ENCODE measurements at regions not wholly inside any gene's neighbourhood (a gene's known extent, or its start where the extent isn't known, plus 50 kb on each side); places are given as distances from the start of the nearest gene placed in this dataset.

DNA sequence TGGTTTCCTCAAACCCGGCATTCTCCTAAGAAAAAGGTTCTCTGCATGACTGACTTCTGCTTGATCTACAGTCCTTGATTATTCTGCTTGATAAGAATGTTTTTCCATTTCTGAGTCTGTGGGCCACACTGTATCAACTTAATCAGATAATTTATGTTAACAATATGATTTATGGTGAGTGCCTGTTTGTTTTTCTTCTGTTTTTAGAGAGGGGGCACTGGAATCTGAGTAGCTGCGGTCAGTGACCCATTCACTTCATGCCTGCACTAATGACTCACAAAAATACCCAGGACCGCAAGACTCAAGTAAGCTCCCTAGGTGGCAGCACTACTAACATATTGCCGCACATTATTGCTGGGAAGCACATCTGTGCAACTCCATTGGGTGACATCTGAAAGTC lies 542.3 kb upstream of the ATXN8OS start:
- intact Hi-C loops (cut with micrococcal nuclease) = no loop called here
- no peaks in the 10 kb centered on the region for H3K4me1 Mint-ChIP-seq (ENCODE audit: low read depth)
- no peak for DNase-seq (ENCODE audit: low spot score)
- H3K4me3 Mint-ChIP-seq = no peak overlapping the region
- no peaks in the 10 kb centered on the region for H3K9me3 Mint-ChIP-seq
- no peak overlapping the region for H3K27ac Mint-ChIP-seq
- H3K36me3 Mint-ChIP-seq (ENCODE audit: low read depth) = no peaks in the 10 kb centered on the region
- H3K27me3 Mint-ChIP-seq (ENCODE audit: insufficient read depth) = no peaks in the 10 kb centered on the region

DNA sequence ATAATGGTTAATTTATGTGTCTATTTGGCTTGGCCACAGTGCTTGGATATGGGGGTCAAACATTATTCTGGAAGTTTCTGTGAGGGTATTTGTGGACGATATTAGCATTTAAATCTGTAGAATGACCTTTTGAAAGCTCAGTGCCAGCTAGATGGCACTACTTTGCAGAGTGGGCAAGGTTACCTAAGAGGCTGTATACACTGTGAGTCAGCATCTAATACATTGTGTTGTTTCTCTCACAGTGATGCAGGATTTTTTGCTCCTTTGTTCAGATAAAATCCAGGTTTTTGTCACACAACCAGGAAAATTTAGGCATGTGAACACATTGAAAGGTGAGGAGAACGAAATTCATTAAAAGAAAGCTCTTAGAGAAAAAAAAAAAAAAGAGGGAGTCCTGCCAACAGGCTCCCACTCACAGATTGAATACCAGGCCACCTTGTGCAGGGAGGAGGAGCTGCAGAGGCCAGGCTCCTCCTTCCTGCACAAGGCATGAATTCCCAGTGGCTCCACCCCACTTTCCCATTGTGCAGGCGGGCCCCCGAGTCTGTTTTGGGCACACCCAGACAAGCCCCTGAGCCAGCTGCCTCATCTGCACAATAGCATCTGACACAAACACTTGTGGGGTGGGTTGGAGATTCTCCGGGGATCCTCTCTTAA lies 551.0 kb upstream of the ATXN8OS start:
- H3K4me3 Mint-ChIP-seq = no peak overlapping the region
- no peak overlapping the region for H3K27ac Mint-ChIP-seq
- H3K9me3 Mint-ChIP-seq = no peaks in the 10 kb centered on the region
- intact Hi-C loops (cut with micrococcal nuclease) = no loop called here
- DNase-seq (ENCODE audit: low spot score) = no peak
- no peaks in the 10 kb centered on the region for H3K36me3 Mint-ChIP-seq (ENCODE audit: low read depth)
- no peaks in the 10 kb centered on the region for H3K4me1 Mint-ChIP-seq (ENCODE audit: low read depth)
- no peaks in the 10 kb centered on the region for H3K27me3 Mint-ChIP-seq (ENCODE audit: insufficient read depth)

DNA sequence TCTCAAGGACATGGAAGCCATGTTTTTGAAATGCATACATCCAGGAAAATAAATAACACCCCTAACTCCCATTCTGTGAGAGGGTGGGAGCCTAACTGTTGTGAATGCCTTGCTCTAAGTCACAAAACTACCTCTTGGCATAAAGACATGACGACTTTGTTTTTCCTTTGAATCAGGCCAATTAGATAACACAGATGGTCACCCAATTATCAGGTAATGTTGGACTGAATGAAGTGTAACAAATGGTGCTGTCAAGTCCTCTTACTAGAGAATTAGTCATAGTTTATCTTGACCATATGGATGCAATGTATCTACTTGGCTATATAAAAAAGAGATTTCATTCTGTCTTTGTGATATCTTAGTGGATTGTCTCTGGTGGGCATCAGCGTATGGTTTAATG lies 553.6 kb upstream of the ATXN8OS start:
- DNase-seq (ENCODE audit: low spot score) = no peak
- Mint-ChIP-seq H3K9me3 (no peaks in the 10 kb centered on the region), H3K4me1 (ENCODE audit: low read depth) (no peaks in the 10 kb centered on the region), H3K27ac (no peak overlapping the region), H3K27me3 (ENCODE audit: insufficient read depth) (no peaks in the 10 kb centered on the region), H3K4me3 (no peak overlapping the region), H3K36me3 (ENCODE audit: low read depth) (no peaks in the 10 kb centered on the region)
- intact Hi-C loops (cut with micrococcal nuclease) = no loop called here

DNA sequence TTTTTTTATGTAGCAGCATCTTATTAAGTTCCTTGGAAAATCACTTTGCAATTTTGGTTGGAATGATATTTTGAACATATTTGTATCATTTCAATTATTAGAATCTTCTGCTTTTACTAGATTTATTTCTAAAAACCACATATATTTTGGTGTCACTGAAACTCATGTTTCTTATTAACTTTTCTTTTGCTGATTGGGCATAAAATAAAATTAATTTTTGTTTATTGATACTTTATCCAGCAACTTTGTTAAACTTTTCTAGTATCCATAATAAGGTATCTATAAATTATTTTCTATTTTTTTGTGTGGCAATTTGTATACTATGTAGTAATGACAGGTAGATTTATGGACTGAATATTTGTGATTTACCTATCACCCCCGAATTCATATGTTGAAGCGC lies 556.4 kb upstream of the ATXN8OS start:
- no peak for DNase-seq (ENCODE audit: low spot score)
- Mint-ChIP-seq H3K4me1 (ENCODE audit: low read depth) (no peaks in the 10 kb centered on the region), H3K36me3 (ENCODE audit: low read depth) (no peaks in the 10 kb centered on the region), H3K4me3 (no peak overlapping the region), H3K9me3 (no peaks in the 10 kb centered on the region), H3K27me3 (ENCODE audit: insufficient read depth) (no peaks in the 10 kb centered on the region), H3K27ac (no peak overlapping the region)
- intact Hi-C loops (cut with micrococcal nuclease) = no loop called here

DNA sequence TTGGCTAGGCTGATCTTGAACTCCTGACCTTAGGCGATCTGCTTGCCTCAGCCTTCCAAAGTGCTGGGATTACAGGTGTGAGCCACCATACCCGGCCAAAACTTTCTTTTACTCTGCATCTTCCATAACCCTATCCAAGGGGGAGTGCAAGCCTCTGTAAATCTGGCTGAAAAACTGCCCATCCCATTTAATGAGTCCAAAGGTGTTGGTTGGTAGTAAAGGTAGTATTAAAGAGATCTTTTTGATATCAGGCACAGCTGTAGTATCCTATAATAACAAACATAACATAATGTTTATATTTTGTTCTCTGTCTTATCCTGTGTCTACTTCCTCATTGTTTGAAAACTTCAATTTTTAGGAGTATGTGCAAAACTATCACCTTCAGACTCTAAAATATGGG lies 559.8 kb upstream of the ATXN8OS start:
- Mint-ChIP-seq H3K4me3 (no peak overlapping the region), H3K27me3 (ENCODE audit: insufficient read depth) (no peaks in the 10 kb centered on the region), H3K4me1 (ENCODE audit: low read depth) (no peaks in the 10 kb centered on the region), H3K36me3 (ENCODE audit: low read depth) (no peaks in the 10 kb centered on the region), H3K9me3 (no peaks in the 10 kb centered on the region), H3K27ac (no peak overlapping the region)
- DNase-seq (ENCODE audit: low spot score) = no peak
- intact Hi-C loops (cut with micrococcal nuclease) = no loop called here

DNA sequence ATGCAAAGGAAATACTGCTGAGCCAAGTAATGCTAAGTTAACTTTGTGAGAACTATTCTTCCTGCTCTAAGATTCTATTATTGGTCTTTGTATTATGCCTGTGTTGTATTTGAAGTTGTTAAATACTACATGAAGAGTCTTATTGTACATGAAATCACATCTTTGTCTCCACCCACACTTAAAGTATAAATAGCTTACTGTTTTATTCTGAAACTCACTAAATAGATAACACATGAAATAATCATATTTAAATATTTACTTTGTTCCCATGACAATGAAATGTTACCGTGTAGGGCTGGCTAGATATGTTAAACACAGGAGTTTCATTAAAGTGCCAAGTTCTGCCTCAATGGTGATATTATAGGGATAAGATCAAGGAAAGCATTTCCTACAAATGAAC lies 562.1 kb upstream of the ATXN8OS start:
- no peaks in the 10 kb centered on the region for H3K27me3 Mint-ChIP-seq (ENCODE audit: insufficient read depth)
- no peaks in the 10 kb centered on the region for H3K36me3 Mint-ChIP-seq (ENCODE audit: low read depth)
- H3K9me3 Mint-ChIP-seq = no peaks in the 10 kb centered on the region
- H3K4me1 Mint-ChIP-seq (ENCODE audit: low read depth) = no peaks in the 10 kb centered on the region
- no peak overlapping the region for H3K4me3 Mint-ChIP-seq
- DNase-seq (ENCODE audit: low spot score) = no peak
- no peak overlapping the region for H3K27ac Mint-ChIP-seq
- intact Hi-C loops (cut with micrococcal nuclease) = no loop called here

DNA sequence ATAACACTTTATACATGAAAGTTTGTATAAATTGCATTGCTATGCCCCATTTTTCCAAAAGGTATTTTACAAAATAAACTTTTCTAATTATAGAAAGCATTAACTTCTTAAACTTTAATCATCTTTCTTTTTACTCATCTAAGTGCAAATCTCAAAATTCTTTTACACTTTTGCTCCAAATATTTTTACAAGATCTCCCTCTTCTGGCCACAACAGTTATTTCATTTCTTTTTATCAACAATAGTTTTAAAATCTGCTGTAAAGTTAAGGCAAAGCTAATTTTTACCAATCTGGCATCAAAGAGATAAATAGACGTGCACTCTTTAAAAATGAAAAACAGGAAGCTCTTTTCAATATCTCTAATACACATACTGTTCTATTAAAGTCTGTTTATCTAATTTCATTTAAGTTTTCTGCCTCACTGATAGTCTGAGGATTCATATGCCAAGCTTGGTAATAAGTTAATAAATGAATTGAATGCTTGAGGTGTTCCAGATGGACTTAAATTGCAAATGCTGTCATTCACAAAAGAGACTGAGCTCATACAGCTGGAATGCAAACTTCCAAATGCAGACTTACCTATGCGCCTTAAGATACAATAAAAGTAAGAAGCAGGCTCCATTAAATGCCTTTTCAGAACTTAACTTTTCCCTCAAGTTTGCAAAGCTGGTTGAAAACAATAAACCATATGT lies 583.0 kb upstream of the ATXN8OS start:
- Mint-ChIP-seq H3K27ac (no peak overlapping the region), H3K9me3 (no peaks in the 10 kb centered on the region), H3K4me1 (ENCODE audit: low read depth) (no peaks in the 10 kb centered on the region), H3K4me3 (no peak overlapping the region), H3K36me3 (ENCODE audit: low read depth) (no peaks in the 10 kb centered on the region), H3K27me3 (ENCODE audit: insufficient read depth) (no peaks in the 10 kb centered on the region)
- DNase-seq (ENCODE audit: low spot score) = no peak
- intact Hi-C loops (cut with micrococcal nuclease) = no loop called here

DNA sequence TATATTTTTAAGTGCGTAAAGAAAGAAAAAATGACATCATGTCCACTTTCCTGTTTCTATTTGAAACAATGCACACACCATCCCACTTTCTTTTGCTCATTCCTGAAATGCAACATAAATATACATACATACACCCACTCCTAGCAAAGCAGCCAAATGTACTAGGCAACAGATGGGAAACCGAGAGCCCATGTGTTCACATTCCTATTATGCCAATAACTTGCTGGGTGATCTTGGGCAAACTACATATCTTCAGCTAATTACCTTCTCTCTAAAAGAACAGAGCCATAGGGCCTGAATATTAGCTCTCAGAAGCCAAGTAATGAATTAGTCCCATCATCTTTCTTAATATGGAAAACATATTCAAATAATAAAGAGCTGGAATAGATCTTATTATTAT lies 610.6 kb upstream of the ATXN8OS start:
- H3K9me3 Mint-ChIP-seq = peaks cover 9% of the 10 kb centered on the region
- H3K27me3 Mint-ChIP-seq (ENCODE audit: insufficient read depth) = no peaks in the 10 kb centered on the region
- H3K4me1 Mint-ChIP-seq (ENCODE audit: low read depth) = no peaks in the 10 kb centered on the region
- no peak overlapping the region for H3K4me3 Mint-ChIP-seq
- DNase-seq (ENCODE audit: low spot score) = no peak
- H3K27ac Mint-ChIP-seq = no peak overlapping the region
- no peaks in the 10 kb centered on the region for H3K36me3 Mint-ChIP-seq (ENCODE audit: low read depth)
- intact Hi-C loops (cut with micrococcal nuclease) = no loop called here

DNA sequence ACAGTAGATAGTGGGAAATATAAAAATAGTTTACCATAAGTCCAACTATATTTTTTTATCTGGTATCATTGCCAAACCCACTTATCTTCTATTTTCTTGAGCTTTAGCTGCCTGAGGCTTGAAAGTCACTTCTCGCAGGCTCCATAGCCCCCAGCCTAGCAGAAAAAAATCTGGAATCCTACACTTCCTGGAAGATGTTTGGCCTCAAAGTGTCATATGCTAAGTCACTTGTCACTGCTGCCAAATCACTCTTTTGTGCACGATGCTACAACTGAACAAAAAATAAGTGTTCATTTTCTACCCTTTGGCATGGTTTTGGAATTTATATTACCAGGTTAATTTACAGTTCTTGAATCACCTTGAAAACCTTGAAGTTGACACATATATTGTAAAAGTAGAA lies 612.5 kb upstream of the ATXN8OS start:
- intact Hi-C loops (cut with micrococcal nuclease) = no loop called here
- no peak overlapping the region for H3K27ac Mint-ChIP-seq
- no peak overlapping the region for H3K4me3 Mint-ChIP-seq
- no peaks in the 10 kb centered on the region for H3K4me1 Mint-ChIP-seq (ENCODE audit: low read depth)
- peaks cover 9% of the 10 kb centered on the region for H3K9me3 Mint-ChIP-seq
- no peaks in the 10 kb centered on the region for H3K36me3 Mint-ChIP-seq (ENCODE audit: low read depth)
- no peak for DNase-seq (ENCODE audit: low spot score)
- H3K27me3 Mint-ChIP-seq (ENCODE audit: insufficient read depth) = no peaks in the 10 kb centered on the region

DNA sequence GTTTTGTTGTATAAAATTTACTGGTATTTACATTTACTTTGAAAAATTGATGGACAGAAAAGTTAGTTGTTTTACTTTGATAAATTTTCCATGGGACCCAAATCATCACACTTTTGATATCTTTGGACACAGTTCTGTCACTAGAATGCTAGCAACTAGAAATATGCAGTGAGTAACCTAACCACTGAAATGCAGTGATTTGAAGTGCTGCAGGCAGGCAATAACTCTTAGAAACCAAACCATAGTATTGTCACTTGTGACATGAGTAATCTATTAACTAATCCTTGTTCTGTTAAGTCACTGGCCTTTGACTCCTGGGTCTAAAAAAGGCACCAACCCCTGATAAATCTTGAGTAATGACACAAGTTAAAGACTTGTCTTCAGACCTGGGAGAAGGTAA lies 620.0 kb upstream of the ATXN8OS start:
- no peak overlapping the region for H3K27ac Mint-ChIP-seq
- intact Hi-C loops (cut with micrococcal nuclease) = no loop called here
- H3K9me3 Mint-ChIP-seq = peaks cover 12% of the 10 kb centered on the region
- H3K4me3 Mint-ChIP-seq = no peak overlapping the region
- no peaks in the 10 kb centered on the region for H3K36me3 Mint-ChIP-seq (ENCODE audit: low read depth)
- DNase-seq (ENCODE audit: low spot score) = no peak
- no peaks in the 10 kb centered on the region for H3K27me3 Mint-ChIP-seq (ENCODE audit: insufficient read depth)
- no peaks in the 10 kb centered on the region for H3K4me1 Mint-ChIP-seq (ENCODE audit: low read depth)

DNA sequence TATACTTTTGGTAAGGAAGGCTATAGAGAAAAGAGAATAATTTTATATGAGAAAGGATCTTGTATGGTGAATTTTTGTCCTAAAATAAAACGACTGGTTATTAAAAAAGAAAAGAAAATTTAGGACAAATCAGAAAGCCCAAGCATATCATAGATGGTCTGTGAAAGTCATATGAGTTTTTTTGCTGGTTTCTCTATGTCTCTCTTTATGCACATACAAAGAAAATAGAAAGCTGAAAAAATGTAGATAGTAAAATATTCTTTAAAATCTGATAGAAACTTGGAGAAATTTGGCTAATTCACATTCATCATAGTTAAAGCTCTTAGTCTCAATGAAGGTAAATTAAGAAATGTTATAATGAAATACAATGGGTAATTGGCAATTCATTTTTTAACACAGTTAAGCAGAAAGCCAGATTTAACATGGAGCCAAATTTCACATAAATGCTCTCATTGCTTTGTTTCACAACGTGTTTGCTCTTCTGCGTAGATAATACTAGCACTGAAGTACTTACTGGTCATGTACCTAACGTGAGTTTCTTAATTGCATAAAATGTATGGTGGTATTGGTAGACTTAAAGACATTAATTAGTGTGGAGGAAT lies 621.5 kb upstream of the ATXN8OS start:
- peaks cover 20% of the 10 kb centered on the region for H3K9me3 Mint-ChIP-seq
- H3K4me1 Mint-ChIP-seq (ENCODE audit: low read depth) = no peaks in the 10 kb centered on the region
- intact Hi-C loops (cut with micrococcal nuclease) = no loop called here
- no peaks in the 10 kb centered on the region for H3K36me3 Mint-ChIP-seq (ENCODE audit: low read depth)
- H3K27me3 Mint-ChIP-seq (ENCODE audit: insufficient read depth) = no peaks in the 10 kb centered on the region
- DNase-seq (ENCODE audit: low spot score) = no peak
- H3K27ac Mint-ChIP-seq = no peak overlapping the region
- no peak overlapping the region for H3K4me3 Mint-ChIP-seq

DNA sequence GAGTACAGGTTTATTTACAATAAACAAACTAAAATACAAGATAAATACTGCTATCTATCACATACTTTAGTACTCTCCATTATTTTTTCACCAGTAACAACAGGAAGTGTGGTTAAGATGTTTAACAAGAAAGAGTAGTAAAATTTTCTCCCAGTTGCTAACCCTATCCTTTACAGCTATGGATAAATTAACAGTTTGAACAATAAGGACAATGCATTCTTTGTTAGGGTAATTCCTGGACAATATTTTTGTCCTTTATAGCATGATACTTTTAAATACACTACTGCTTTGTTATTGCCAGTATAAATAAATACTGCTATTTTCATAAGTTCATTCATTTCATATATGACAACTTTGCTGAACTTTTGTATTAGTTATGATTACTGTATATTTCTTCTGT lies 630.2 kb upstream of the ATXN8OS start:
- no peak for DNase-seq (ENCODE audit: low spot score)
- intact Hi-C loops (cut with micrococcal nuclease) = no loop called here

DNA sequence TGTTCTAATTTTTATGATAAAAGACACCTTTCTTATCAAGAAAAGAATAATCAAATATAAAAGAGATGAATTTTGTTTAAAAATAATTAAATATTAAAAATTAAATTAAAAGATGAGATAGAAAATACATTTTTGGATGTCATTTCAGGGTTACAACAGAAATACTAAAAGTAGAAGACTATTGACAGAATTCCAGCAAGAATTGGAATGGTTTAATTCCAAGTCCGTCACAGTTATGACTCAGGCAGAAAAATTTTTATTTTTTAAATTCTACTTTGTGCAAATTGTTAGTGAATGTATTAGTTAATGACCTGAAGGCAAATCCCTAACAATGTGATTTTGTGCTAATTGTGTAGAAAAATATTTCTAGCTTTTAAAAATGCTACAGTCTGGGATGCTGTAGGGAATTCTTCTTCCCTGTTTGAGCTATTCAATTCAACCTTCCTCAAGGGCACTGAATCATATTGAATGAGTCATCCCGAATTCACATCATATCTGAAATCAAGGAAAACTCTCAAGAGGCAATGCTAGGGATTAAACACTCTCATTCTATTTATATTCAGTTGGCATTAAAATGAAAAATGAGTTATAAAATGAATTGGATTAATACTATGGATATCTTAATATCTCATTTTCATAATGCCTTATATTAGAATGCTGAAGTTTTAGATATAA lies 633.5 kb upstream of the ATXN8OS start:
- Mint-ChIP-seq H3K9me3 (no peaks in the 10 kb centered on the region), H3K27me3 (ENCODE audit: insufficient read depth) (no peaks in the 10 kb centered on the region), H3K36me3 (ENCODE audit: low read depth) (no peaks in the 10 kb centered on the region), H3K4me3 (no peak overlapping the region), H3K4me1 (ENCODE audit: low read depth) (no peaks in the 10 kb centered on the region), H3K27ac (no peak overlapping the region)
- intact Hi-C loops (cut with micrococcal nuclease) = no loop called here
- DNase-seq (ENCODE audit: low spot score) = no peak

More for the DNA sequence above, 630.2 kb upstream of the ATXN8OS start:
- no peak overlapping the region for H3K4me3 Mint-ChIP-seq
- H3K27me3 Mint-ChIP-seq (ENCODE audit: insufficient read depth) = no peaks in the 10 kb centered on the region
- H3K36me3 Mint-ChIP-seq (ENCODE audit: low read depth) = no peaks in the 10 kb centered on the region
- H3K4me1 Mint-ChIP-seq (ENCODE audit: low read depth) = no peaks in the 10 kb centered on the region
- peaks cover 13% of the 10 kb centered on the region for H3K9me3 Mint-ChIP-seq
- no peak overlapping the region for H3K27ac Mint-ChIP-seq

Measured in activated T-helper 1 cell treated with anti-CD3 and anti-CD28 coated beads, Interleukin-12 subunit alpha, Interleukin-12 subunit beta, Interleukin-2, Interleukin-4 antibody, amounts not matched to agents 30 ng/mL and 10 ng/mL and 1 ng/mL, durations not matched to agents 14 hours and 24 hours and 36 hours (primary cell).